ENCODE measurements at regions not wholly inside any gene's neighbourhood (a gene's known extent, or its start where the extent isn't known, plus 50 kb on each side); places are given as distances from the start of the nearest gene placed in this dataset.

DNA sequence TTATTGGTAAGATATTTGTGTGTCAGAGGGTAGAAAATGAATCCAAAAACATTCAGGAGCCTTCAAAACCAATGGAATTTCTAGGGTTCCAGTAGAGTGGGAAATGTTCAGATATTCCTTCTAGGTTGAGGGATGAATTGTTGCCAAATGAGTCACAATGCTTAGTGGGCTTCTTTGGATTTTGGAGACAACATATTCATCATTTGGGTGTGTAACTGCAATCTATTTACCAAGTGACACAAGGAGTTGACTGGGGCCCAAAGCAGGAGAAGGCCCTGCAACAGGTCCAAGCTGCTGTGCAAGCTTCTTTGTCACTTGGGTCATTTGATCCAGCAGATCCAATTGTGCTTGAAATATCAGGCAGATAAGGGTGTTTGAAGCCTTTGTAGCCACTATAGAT is 551.5 kb upstream of the PITX2 start:
- intact Hi-C loops (cut with DNase I), result no loop called here
- ATAC-seq (no peak), DNase-seq (ENCODE audit: missing footprints) (no peak)

DNA sequence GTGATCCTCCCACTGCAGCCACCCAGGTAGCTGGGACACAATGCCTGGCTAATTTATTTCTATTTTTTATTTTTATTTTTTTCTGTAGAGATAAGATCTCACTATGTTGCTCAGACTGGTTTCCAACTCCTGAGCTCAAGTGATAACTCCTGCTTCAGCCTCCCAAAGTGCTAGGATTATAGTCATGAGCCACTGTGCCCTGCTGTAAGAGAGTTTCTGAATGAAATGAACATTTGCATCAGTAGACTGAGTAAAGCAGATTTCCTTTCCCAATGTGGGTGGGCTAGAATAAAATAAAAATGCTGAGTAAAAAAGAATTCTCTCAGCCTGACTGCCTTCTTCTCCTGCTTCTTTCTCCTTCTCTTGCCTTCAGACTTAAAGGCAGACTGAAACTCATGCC is 555.4 kb upstream of the PITX2 start:
- intact Hi-C loops (cut with DNase I), result no loop called here
- no peak for DNase-seq (ENCODE audit: missing footprints)
- no peak for ATAC-seq

DNA sequence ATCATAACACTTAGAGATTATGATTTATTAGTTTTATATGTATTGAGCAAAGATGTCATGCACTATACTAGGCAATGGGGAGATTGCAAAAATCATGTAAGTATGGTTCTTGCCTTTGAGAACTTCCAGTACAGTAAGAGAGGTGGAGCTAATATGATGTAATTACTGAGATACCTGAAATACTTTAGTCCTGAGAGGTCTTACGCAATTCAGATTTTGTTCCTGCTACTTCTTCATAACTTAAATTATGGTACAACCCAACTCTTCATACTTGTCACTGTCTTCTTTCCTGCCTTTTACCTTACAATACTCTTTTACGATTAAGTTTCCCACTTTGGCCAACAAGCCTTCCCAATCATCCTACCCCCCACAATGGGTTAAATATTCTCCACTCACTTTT is 564.2 kb upstream of the PITX2 start:
- no peak for ATAC-seq
- intact Hi-C loops (cut with DNase I), result no loop called here

DNA sequence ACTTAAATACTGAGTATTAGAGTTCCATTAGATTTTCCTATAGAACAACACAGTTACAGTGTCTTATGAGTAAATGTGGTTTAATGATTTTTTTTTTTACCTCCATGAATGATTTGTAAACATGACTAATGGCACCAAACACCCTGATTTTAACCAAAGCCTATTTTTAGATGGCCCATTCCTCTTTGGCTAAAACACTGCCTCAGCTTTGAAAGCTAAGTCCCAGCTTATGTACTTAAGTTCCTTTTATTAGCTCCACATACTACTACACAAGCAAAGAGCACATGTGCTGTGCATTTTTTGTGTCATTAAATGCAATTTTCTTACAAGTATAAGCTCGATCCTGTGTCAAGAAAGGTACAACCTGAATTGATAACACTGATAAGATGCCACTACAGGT is 575.6 kb upstream of the PITX2 start:
- DNase-seq (ENCODE audit: missing footprints), result no peak
- intact Hi-C loops (cut with DNase I), result no loop called here
- ATAC-seq, result no peak

More for the DNA sequence above, 564.2 kb upstream of the PITX2 start:
- no peak for DNase-seq (ENCODE audit: missing footprints)

DNA sequence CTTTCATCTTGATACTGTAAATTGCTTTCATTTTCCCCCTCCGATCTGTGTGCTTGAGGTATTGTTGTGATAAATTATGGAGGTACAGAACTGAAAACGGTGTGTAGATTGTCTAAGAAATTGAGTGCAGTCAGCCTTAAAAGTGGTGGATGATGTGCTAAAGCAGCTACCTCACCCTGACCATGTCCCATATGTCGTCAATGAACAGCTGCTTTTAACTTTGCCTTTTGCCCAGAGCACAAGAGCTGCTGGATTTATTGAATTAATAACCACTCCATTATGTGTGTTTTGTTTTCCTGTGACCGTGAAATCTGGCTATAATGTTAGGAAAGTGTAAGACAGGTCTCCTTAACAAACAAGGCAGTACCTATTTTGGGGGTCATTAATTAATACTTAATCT is 581.9 kb upstream of the PITX2 start:
- ATAC-seq (no peak), DNase-seq (ENCODE audit: missing footprints) (no peak)
- intact Hi-C loops (cut with DNase I), result no loop called here

DNA sequence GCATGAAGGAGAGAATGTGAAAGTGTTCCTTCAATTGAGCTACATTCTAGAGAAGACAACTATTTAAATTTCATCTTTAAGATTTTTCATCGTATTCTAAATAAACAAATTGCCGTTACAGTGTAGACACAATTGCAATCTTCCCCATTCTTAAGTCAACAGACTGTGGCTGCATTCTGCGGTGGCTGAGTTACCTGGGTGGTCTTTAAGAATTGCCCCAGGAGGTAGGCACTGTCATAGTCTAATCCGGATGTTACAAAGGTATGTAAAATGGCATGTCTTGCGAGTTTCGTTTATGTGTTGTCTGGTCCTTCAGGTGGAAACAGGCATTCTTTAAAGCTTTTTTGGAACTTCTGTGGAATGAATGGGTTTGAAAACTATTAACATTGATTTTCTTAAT is 586.1 kb upstream of the PITX2 start:
- ATAC-seq, result no peak
- intact Hi-C loops (cut with DNase I), result no loop called here

DNA sequence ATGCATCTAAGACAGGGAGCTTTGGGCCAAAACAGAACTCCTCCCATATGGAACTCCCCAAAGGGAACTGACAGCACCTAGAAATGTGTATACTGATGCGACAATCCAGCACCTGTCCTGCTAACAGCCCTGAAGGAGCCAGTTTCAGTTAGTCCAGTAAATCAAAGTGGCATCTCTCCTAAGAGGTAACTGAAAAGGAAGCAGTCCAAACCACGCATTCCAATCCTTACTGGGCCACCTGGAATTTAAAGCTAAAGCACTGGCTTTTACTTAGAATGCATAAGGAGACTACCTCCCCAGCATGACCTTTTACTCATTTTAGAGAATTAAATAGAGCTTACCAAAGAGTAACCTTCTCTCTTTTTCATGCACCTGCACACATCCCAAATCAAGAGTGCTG is 586.8 kb upstream of the PITX2 start:
- no peak for ATAC-seq

More for the DNA sequence above, 586.1 kb upstream of the PITX2 start:
- no peak for DNase-seq (ENCODE audit: missing footprints)

DNA sequence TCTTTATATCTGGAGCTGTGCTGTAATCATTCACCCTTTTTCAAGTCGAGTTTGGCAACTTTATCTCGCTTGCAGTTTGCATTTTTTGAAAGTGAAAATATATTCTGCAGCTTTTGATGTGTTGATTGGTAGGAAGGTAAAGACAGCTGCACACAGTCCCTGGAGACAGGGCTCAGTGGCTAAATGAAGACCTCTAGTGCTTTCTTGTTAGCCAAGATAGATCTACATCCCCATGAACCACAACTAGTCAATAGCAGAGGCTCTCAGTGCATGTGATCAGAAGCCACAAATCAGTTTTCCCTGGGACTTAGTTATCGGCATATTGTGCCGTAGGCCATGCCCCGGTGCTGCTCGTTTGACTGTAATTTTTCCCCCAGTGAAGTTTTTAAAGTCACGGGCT is 587.7 kb upstream of the PITX2 start:
- DNase-seq (ENCODE audit: missing footprints) (no peak), ATAC-seq (no peak)
- intact Hi-C loops (cut with DNase I), result no loop called here

More for the DNA sequence above, 586.8 kb upstream of the PITX2 start:
- no peak for DNase-seq (ENCODE audit: missing footprints)
- intact Hi-C loops (cut with DNase I), result no loop called here

DNA sequence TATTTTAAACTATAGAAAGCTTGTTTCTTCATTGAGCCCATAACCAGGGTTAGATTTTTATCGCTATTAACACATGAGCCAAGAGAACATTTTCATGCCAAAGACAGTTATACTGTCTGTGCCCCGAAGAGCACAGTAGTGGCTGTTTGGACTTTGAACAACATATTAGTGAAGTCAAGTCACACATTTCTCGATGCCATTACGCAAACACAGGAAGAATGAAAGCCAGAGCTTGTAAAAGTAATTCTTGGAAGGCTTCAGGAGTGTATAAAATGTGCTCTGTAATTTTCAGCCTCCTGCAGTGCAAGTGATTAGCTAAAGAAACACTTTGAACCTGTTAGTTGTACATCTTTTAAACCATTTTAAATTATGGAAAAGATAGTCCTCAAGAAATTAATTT is 590.7 kb upstream of the PITX2 start:
- DNase-seq (ENCODE audit: missing footprints), result no peak
- intact Hi-C loops (cut with DNase I), result no loop called here
- no peak for ATAC-seq

DNA sequence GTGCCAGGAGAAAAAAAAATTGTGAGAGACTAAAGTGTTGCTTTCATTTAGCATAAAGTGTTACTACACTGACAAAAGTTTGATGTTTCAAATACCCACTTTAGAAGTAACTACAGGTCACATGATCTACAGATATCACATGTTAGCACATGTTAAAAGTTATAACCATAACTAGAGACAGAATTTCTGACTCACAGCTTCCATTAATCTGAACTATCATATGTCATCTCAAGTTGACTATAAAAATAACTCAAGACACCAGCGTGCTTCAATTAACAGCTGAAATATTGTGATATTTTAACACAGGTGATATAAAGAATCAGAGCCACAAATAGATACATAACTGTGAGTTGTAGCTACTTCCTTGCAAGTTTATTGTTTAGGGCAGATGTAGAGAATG is 591.5 kb upstream of the PITX2 start:
- DNase-seq (ENCODE audit: missing footprints) (no peak), ATAC-seq (no peak)
- intact Hi-C loops (cut with DNase I), result no loop called here

DNA sequence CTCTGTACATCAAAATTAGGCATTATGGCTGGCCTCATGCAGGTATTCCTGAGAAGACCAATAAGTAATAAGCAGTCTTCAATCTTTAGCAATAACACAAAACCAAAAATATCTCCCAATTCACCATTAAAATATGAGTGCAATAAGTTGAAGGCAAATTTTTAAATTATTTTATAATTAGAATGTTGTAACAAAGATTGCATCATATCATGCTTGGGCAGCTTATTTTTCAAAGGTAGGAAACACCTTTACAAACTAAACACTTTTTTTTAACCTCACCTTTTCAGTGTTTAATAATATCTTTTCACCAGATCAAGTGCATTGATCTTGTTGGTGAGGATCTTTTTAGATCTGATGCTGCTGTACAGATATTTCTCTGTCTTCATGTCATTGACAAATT is 592.9 kb upstream of the PITX2 start:
- no peak for DNase-seq (ENCODE audit: missing footprints)
- intact Hi-C loops (cut with DNase I), result no loop called here
- ATAC-seq, result no peak

DNA sequence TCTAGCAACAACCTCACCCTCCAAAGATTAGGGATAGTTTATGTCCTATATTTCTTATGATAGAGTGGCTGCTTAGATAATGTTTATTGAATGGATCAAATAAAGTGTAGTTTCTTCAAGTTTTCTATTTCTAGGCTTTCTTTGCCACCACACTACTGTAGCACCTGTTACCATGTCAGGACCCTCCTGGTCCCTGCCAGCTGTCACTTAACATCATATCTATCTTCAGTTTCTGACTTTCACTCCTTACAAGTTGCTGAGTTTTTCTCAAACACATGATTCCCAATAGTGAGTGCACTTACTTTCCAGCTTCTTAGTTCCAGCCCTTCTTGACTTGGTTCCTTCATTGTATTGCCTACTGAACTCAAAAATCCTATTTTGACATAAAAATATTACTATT is 593.9 kb upstream of the PITX2 start:
- ATAC-seq, result no peak
- intact Hi-C loops (cut with DNase I), result no loop called here

DNA sequence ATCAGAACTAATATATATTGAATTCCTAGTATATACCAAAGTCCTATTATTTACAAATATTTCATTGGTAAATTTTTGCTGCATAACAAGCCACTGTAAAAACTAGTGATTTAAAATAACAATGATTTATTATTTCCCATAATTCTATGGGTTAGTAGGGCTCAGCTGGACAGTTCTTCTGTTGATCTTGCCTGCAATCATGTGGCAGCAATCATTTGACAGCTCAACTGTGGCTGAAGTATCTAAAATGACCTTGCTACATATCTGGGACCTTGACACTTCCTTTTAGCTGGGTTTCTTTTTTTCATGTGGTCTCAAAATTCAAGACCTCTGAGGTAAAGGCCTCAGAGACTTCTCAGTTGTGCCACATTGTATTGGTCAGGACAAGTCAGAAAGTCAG is 598.5 kb upstream of the PITX2 start:
- no peak for DNase-seq (ENCODE audit: missing footprints)
- intact Hi-C loops (cut with DNase I), result no loop called here
- ATAC-seq, result no peak

More for the DNA sequence above, 593.9 kb upstream of the PITX2 start:
- no peak for DNase-seq (ENCODE audit: missing footprints)

DNA sequence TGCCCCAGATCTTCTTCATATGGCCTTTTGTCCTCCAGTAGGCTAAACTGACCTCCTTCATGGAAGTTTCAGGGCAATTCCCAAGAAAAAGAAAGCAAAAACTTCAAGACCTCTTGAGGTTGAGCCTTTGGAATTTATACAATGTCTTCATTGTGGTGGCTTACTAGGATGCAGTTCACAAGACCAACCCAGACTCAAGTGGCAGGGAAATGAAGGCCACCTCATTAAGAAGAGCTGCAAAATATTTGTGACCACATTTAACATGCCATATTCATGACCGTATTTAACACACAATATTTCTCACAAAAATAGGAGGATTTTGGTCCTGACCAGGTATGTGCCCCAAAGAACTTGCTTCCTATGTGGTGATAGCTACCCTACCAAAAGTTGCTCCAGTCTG is 605.5 kb upstream of the PITX2 start:
- intact Hi-C loops (cut with DNase I), result no loop called here
- no peak for ATAC-seq
- no peak for DNase-seq (ENCODE audit: missing footprints)

DNA sequence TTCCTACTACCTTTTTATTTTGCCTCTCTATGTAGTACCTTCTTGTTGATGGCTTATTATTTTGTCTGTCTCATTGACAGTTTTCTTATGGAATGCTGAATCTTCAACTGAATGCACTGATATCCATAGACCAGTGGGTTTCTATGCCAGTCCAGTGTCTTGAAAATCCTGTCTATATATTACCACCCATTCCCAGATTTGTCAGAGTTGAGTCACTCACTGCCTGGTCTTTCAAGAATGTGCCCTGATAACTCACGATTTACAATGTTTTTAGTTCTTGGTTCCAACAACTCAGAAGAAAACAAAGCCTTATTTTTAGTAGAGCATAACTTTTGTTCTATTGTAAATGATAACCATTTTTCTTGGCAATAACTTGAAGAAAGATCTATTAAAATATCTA is 606.0 kb upstream of the PITX2 start:
- intact Hi-C loops (cut with DNase I), result no loop called here
- ATAC-seq (no peak), DNase-seq (ENCODE audit: missing footprints) (no peak)

DNA sequence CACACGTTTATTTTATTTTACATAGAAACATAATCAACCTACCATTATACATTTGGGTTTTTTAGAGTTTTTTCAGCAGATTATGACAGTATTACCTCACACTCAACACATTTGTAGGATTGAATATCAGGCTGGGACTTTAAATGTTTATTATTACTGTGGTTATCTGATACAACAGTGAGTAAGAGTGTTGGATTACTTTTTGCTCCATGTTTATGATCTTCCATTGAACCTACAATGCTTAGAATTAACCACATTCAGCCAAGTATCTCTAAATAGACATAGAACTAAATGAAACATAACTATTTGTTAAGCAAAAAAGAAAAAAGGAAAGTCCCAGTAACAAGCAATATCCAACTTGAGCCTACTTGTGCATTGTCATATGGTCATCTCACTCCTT is 607.4 kb upstream of the PITX2 start:
- intact Hi-C loops (cut with DNase I), result no loop called here
- no peak for ATAC-seq

DNA sequence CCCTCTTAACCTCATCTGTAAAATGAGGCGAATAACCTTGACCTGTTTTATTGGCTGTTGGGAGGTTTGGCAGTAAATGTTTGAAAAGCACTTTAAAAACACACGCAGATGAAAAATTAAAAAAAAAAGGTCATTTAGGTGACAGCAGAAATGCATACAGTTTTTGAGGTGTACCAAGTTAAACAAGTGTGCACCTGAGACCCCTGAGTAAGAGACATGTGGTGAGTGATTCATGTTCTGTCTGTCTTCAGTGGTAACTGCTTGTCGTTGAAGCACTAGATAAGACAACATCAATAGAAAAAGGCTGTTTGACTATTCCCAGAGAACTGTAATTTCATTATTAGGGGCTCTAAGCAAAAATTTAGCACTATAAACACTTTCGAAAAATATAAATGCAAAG is 608.4 kb upstream of the PITX2 start:
- intact Hi-C loops (cut with DNase I), result no loop called here
- no peak for DNase-seq (ENCODE audit: missing footprints)
- ATAC-seq, result no peak

More for the DNA sequence above, 607.4 kb upstream of the PITX2 start:
- no peak for DNase-seq (ENCODE audit: missing footprints)

DNA sequence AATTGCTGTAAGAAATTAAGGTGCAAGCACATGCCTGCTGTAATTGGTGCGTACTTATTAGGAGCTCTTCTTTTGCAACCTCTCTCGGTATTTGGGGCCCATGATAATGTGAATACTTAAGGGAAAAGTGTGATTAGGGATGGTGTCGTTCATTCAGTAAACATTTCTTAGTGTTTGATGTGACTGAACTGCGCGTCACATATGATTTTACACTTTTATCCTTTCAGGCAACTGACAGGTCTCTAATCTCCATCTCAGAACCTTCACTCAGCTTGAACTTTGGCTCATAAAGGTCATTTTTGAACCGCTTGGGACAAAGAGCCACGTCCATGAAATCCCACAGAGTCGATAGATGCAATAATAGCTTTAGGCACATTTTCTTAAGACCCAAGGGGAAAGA is 612.1 kb upstream of the PITX2 start:
- DNase-seq (ENCODE audit: missing footprints) (no peak), ATAC-seq (no peak)
- intact Hi-C loops (cut with DNase I), result no loop called here

DNA sequence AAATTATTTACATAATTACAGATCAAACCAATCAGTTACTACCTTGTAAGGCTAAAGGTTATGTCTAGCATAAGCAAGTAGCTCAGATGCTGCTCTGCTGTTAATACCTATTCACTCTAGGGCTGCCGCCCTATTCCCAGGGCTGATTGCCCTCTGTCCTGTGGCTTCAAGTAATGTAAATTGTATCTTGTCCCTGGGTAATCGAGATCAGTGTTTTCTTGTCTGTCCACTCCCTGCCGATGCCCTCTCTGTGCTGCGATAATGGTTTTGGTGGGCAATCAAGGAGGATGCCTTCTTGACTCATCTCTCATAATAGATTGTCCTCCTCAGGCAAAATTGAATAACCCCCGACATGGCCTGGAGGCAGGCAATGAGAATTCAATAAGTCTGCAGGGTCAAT is 641.0 kb upstream of the PITX2 start:
- intact Hi-C loops (cut with DNase I), result no loop called here
- DNase-seq (ENCODE audit: missing footprints) (no peak), ATAC-seq (no peak)

DNA sequence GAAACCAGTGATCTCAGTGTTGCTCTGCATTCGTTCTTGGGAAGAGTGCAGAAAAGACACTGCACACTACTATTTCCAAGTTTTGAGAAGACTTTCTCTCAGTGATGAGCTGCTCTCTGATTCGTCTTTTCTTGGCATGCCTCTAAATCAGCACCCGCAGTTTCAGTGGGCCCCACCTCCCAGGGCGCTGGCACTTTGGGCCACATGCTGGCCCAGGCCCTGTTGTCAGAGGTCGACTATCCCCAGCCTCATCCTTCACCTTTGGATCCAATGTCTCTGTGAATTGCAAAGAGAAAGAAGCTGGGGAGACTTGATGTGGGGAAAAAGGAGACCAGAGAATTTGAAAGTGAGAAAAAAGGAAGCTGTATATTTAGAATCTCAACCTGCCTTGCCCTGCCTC is 644.1 kb upstream of the PITX2 start:
- DNase-seq (ENCODE audit: missing footprints), result no peak
- intact Hi-C loops (cut with DNase I), result no loop called here
- no peak for ATAC-seq

DNA sequence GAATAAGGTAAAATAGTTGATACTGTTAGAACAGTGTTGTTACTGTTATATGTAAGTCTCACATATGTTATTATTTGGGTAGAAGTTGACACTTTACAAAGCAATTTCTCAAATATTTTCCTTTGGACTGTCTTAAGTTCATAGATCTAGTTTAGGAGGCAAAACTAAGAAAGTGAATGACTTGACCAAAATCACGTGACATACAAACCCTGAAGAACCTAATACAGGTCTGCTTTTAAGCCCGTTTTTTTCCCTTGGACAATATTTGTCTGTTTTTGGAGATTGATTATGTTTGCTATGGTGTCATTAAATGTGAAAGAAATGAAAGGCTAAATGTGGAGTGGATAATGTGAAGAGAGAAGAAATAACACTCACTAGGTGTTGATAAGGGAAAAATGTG is 644.9 kb upstream of the PITX2 start:
- ATAC-seq (no peak), DNase-seq (ENCODE audit: missing footprints) (no peak)
- intact Hi-C loops (cut with DNase I), result no loop called here
